ENCODE measurements at regions not wholly inside any gene's neighbourhood (a gene's known extent, or its start where the extent isn't known, plus 50 kb on each side); places are given as distances from the start of the nearest gene placed in this dataset.

DNA sequence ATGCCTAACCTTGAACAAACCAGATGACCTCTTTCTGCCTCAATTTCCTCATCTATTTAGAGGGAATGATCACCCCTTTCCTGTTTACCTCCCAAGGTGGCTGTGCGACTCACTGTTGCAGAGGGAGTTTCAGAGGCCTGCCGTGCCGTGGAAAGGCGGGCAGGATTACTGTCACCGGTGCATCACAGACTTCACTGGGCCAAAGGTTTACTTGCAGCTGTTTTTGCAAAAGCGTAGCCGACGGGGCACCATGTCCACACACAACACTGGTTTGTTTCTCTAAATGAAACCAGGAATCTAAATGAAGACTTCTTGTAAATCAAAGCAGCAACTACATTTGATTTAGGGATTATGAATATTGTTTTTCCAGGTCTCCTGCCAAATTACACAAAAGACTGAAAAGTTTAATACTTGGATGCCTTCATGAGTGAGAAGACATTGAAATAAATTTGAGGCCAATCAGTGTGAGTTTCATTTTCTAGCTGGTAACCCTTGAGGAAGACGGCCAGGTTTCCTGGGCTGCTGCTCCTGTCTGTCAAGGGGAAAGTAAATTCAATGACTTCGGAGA is 696.1 kb upstream of the TMEM132C start (continued):
- no peak for TF ChIP-seq ZNF462 (CRISPR knock-in tag; IDR thresholded peaks at IDR 0.05)

DNA sequence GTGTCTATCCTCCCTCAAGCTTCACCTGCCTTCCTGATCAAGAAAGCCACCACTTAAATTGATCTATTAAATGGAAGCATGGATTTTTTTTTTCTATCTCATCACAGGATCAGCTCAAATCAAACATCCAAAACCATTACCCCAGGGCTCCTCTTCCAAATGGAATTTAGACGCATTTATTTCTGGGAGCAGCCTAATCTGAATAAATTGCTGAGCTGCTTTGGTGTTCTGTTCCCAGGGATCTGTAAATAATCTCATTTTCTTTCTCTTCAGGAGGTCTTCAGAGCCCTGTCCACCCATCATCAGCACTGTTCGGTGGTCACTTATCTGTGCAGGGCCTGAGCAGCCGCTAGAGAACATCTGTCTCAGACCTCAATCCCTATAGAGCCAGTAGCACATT is 695.4 kb upstream of the TMEM132C start:
- H3K4me2 ChIP-seq = no peak overlapping the region
- no peak overlapping the region for H3K27ac Mint-ChIP-seq
- H3K4me3 ChIP-seq = no peak overlapping the region
- no peak overlapping the region for H2AFZ ChIP-seq
- no peak for ATAC-seq
- H3K36me3 ChIP-seq (ENCODE audit: insufficient read depth) = no peaks in the 10 kb centered on the region
- H4K20me1 ChIP-seq (replicated peaks; ENCODE audit: insufficient read depth) = no peaks in the 10 kb centered on the region
- no peaks in the 10 kb centered on the region for H3K4me1 Mint-ChIP-seq
- H3K79me2 ChIP-seq (replicated peaks; ENCODE audit: insufficient read depth) = no peaks in the 10 kb centered on the region
- no peaks in the 10 kb centered on the region for H3K27me3 ChIP-seq (ENCODE audit: insufficient read depth)
- H3K27ac ChIP-seq (ENCODE audit: low read depth) = no peak overlapping the region
- no peaks in the 10 kb centered on the region for H3K9me2 ChIP-seq (ENCODE audit: insufficient read depth)
- no peak for DNase-seq (ENCODE audit: low spot score)
- peaks cover 99% of the 10 kb centered on the region for H3K9me3 Mint-ChIP-seq
- peaks cover 8% of the 10 kb centered on the region for H3K4me1 ChIP-seq (ENCODE audit: insufficient read depth)
- peaks cover 10% of the 10 kb centered on the region for H3K27me3 Mint-ChIP-seq (ENCODE audit: insufficient read depth, low read depth, poor library complexity)
- no peaks in the 10 kb centered on the region for H3F3A ChIP-seq (replicated peaks; ENCODE audit: low read depth)
- peaks cover 57% of the 10 kb centered on the region for H3K36me3 Mint-ChIP-seq (ENCODE audit: low read depth)
- no peak overlapping the region for H3K4me3 Mint-ChIP-seq
- TF ChIP-seq JUNB (IDR thresholded peaks at IDR 0.05; ENCODE audit: unreplicated experiment) (no peak), STAT1 (IDR thresholded peaks at IDR 0.05; ENCODE audit: unreplicated experiment) (no peak), ETS1 (IDR thresholded peaks at IDR 0.05) (no peak), ZNF331 (CRISPR knock-in tag; IDR thresholded peaks at IDR 0.05; ENCODE audit: low read depth) (no peak), NANOG (IDR thresholded peaks at IDR 0.05; ENCODE audit: borderline replicate concordance) (no peak), CREB1 (CRISPR knock-in tag; IDR thresholded peaks at IDR 0.05; ENCODE audit: low read depth) (no peak), POLR2AphosphoS5 (IDR thresholded peaks at IDR 0.05; ENCODE audit: low read depth) (no peak), ZNF462 (CRISPR knock-in tag; IDR thresholded peaks at IDR 0.05) (no peak)
